Right ventricle myocardium superior (tissue), 1 donor: ENCODE measurements at regions not wholly inside any gene's neighbourhood (a gene's known extent, or its start where the extent isn't known, plus 50 kb on each side); places are given as distances from the start of the nearest gene placed in this dataset.
"Not testable (repeated sequence)": the region's sequence is repeated elsewhere in the genome, so short reads cannot be mapped to it uniquely, and the experiment has no call there.

ENCODE experiments used
- ATAC-seq: fragments of 200-7000 bp; cut with Tn5 transposase; one replicate; pipeline ENCODE4 v1.9.1; 2020; ENCODE audit warnings: mild to moderate bottlenecking; ENCODE audit not compliant: poor library complexity
- DNase-seq: peaks from one replicate; pipeline ENCODE4 v3.0.0-alpha.2; 2020
- intact Hi-C: fragments of 100-400 bp; cut with DNase I; formaldehyde crosslinking; loops from one replicate; pipeline ENCODE4 v1.11.2; 2022
- donor health status: DM: no; HTN: yes; CAD: no; lungs with severe emphysema.

DNA sequence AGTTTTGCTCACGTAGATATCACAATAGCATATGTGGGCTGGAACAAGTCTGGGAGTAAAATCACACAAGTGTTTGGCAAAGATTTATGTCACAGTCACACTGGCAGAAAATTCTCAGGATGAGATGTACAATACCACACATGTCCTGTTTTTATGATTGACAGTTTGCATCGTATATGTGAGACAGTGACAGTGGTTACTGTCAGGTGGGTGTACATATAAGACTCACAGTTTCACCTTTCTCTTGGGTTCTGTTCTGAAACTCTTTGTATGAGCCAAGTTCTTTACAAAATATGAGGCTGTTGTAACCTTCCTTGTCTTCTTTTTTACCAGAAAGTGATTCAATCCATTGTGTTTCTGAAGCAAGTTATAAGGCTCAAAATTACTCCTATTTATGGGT, 1012.5 kb upstream of the AMELY start:
- intact Hi-C loops, result no loop called here
- DNase-seq (no peak), ATAC-seq (no peak)

- ATAC-seq (no peak), DNase-seq (no peak)
- intact Hi-C loops, result no loop called here
Observed at GRCh38 chrY:7923476-7924017, 1012.0 kb upstream of the AMELY start.

GRCh38 chrY:7920382-7920781, 1008.8 kb upstream of the AMELY start:
- DNase-seq (no peak), ATAC-seq (no peak)
- intact Hi-C loops, result no loop called here

DNA sequence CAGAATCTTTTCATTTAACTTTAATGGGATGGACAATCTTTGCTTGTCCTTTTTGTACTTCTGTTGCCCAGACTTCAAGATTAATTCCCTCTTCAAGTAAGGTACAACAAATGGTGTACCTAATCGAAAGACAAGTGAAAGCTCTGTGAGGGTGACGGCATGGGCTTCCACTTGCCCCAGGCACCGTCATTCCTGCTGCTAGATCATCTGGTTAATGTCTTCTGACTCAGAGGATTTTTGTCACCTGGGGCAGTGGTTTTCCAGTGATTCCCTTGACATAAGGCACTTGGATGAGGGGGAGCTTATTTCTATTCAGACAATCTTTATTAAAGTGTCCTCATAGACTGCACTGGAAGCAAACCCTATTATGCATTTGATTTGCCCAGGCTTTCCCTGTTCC, 977.0 kb upstream of the AMELY start:
- intact Hi-C loops, result no loop called here
- no peak for DNase-seq
- ATAC-seq, result no peak

- ATAC-seq (no peak), DNase-seq (no peak)
- intact Hi-C loops, result no loop called here
Observed at GRCh38 chrY:7881696-7882095, 970.1 kb upstream of the AMELY start.

GRCh38 chrY:7879245-7879644, 967.7 kb upstream of the AMELY start:
- DNase-seq (no peak), ATAC-seq (no peak)
- intact Hi-C loops, result no loop called here

- intact Hi-C loops, result no loop called here
- ATAC-seq (no peak), DNase-seq (no peak)
Observed at GRCh38 chrY:7878719-7879118, 967.2 kb upstream of the AMELY start.

- intact Hi-C loops, result no loop called here
- DNase-seq (no peak), ATAC-seq (no peak)
Observed at GRCh38 chrY:7877458-7877857, 965.9 kb upstream of the AMELY start.

DNA sequence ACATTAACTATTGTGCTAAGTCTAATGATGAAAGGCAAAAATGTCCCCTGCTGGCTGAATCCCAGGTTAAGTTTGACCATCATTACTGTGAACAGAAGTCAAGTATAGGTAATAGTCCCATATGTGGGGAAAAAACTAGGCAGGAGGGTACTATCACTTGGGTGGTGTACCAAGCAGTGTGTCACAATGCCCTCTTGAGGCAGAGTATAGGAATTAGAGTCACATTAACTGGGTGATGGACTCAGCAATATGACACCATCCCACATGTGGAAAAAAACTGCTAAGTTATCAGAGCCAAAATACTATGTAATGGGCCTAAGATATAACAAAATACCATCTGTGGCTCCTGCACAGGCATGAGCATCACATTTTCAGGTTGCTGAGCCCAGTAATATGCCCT, 962.5 kb upstream of the AMELY start:
- intact Hi-C loops, result no loop called here
- ATAC-seq (no peak), DNase-seq (no peak)

DNA sequence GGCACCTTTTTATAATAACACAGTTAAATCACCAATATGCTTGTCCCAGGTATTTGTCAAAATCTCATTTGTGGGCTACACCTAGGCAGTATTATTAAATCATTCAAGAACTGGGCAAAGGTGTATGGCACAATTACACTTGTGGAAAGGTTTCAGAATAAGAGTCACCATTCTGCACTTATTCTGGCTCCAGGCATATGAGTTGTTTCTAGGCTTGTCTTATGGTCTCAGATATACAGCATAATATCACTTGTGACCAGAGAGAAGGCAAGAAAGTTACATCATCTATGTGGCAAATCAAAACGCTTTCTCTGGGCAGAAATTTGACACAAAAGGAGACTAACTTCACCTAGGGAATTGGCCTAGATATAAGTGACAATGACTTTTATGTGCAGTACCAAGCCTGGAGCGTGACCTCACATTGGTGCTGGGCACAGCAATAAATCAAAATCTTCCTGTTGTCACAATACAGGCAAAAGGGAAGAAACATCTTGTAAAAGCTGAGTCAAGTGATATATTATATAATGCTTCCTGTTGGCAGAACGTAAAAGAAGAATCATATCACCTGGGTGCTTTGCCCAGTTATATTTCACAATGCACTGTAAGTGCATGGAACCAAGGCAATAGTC, 959.9 kb upstream of the AMELY start:
- intact Hi-C loops, result no loop called here
- no peak for ATAC-seq

DNA sequence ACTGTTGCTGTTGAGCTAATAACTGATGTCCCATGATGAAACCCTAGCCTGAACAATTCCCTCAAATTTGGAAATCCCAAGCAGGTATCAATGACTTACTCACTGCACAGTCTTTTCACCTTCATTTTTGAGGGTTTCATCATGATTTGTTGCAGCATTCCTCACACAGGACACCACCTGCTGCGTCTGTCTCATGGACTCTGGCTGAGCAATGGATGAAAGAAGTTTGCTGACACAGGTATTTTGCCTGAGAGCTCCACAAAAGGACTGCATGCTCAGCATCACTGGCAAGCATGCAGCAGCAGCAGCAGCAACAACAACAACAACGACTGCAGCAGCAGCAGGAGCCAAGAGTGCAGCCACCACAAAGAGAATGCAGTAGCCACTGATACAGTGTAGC, 955.4 kb upstream of the AMELY start:
- intact Hi-C loops, result no loop called here
- DNase-seq (no peak), ATAC-seq (no peak)

More for the DNA sequence above, 959.9 kb upstream of the AMELY start:
- DNase-seq, result no peak

DNA sequence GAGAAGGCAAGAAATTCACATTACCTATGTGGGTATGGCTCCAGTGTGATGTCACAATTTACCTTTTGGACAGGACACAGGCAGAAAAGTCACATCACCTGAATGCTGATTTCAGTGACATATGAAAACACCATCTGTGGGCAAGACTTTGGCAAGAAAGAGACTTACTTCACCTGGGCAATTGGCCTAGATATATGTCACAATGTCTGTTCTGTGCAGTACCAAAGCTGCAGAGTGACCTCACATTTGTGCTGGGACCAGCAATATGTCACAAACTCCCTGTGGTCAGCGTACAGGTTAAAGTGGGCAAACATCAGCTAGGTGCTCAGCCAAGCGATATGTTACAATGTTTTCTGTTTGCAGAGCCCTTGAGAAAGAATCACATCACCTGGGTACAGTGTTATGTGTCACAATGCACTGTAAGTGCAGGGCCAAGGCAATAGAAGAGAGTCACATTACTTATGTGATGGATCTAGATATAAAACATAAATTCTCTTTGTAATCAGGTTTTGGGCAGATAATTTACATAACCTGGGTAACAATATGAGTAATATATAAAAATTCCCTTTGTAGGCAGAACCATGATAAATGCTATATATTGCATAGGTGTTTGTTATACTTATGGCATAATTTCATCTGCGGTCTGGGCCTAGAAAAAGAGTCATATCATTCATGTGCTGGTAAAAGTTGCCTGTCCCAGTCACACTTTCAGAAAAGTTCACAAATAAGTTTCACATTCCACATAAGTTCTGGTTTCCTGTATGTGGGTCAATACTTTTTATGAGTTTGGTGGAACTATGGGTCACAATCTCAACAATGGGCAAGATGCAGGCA, 949.4 kb upstream of the AMELY start:
- no peak for ATAC-seq
- intact Hi-C loops, result no loop called here

GRCh38 chrY:7850191-7850590, 938.6 kb upstream of the AMELY start:
- DNase-seq (no peak), ATAC-seq (no peak)
- intact Hi-C loops, result no loop called here

More for the DNA sequence above, 949.4 kb upstream of the AMELY start:
- DNase-seq, result no peak

- intact Hi-C loops, result no loop called here
- ATAC-seq (no peak), DNase-seq (no peak)
Observed at GRCh38 chrY:7845776-7846175, 934.2 kb upstream of the AMELY start.

DNA sequence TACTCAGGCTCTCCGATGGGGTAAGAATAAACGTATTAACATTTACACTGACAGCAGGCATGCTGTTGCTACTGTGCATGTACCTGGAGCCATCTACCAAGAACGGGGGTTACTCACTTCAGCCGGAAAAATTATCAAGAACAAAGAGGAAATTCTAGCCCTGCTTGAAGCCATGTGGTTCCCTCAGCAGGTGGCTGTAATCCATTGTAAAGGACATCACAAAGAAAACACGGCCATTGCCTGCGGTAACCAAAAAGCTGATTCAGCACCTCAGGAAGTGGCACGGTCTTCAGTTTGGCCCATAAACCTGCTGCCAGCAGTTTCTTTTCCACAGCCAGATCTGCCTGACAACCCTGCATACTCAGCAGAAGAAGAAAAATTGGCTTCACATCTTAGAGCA, 925.5 kb upstream of the AMELY start:
- intact Hi-C loops, result no loop called here
- no peak for ATAC-seq

DNA sequence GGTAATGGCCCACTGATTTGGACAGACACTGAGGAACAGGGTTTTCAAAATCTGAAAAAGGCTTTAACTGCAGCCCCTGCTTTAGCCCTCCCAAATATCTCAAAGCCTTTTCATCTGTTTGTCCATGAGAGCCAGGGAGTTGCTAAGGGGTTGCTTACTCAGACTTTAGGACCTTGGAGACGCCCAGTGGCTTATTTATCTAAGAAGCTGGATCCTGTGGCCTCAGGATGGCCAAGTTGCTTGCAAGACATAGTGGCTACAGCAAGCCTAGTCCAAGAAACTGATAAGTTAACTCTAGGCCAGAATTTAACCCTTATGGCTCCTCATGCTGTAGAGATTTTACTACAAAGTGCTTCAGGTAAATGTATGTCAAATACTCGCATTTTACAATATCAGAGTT, 924.8 kb upstream of the AMELY start:
- DNase-seq (no peak), ATAC-seq (no peak)
- intact Hi-C loops, result no loop called here

More for the DNA sequence above, 925.5 kb upstream of the AMELY start:
- DNase-seq, result no peak

DNA sequence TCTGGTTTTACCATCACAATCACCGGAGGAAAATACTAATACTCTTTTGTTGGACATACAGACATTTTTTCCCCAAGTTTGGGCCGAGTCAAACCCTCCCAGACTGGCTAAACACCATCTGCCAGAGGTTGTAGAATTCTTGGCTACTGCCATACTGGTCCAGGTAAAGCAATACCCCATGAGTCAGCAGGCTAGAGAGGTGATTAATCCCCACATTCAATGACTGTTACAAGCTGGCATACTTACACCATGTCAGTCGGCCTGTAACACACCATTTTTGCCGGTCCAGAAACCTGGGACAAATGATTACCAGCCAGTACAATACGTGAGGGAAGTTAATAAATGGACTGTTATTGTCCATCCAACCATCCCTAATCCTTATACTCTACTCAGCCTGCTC, 923.9 kb upstream of the AMELY start:
- intact Hi-C loops, result no loop called here
- DNase-seq, result no peak
- ATAC-seq, result no peak

DNA sequence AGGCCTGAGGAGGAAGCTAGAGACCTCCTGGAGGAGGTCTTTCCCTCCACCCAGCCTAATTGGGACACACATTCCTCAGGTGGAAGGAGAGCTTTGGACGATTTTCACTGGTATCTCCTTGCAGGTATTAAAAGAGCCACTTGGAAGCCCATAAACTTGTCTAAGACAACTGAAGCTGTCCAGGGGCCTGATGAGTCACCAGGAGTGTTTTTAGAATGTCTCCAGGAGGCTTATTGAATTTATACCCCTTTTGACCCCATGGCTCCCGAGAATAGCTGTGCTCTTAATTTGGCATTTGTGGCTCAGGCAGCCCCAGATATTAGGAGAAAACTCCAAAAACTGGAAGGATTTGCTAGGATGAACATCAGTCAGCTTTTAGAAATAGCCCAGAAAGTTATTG, 922.7 kb upstream of the AMELY start:
- ATAC-seq, result no peak
- intact Hi-C loops, result no loop called here
- no peak for DNase-seq

DNA sequence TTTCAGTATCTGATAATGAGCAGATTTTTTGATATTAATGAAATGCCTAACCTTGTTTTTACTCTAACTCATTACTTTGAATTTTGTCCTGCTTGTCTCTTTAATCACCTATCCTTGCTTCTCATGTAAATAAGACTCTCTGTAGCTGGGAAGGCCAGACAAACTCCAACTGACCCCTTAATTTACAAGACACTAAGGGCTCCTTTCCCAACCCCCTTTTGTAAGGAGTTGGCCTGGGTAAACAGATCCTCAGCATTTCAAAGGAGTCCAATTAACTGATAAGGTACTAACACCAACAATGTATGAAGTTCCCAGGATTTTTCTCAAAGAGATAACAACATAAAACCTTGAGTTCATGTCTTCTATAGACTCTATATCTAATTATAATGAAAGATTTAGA, 919.3 kb upstream of the AMELY start:
- DNase-seq, intact Hi-C loops, ATAC-seq: not testable (repeated sequence)

- no peak for ATAC-seq
- intact Hi-C loops, result no loop called here
- no peak for DNase-seq
Observed at GRCh38 chrY:7826533-7826932, 915.0 kb upstream of the AMELY start.
